ENCODE measurements at regions not wholly inside any gene's neighbourhood (a gene's known extent, or its start where the extent isn't known, plus 50 kb on each side); places are given as distances from the start of the nearest gene placed in this dataset.
"Not testable (repeated sequence)": the region's sequence is repeated elsewhere in the genome, so short reads cannot be mapped to it uniquely, and the experiment has no call there.

DNA sequence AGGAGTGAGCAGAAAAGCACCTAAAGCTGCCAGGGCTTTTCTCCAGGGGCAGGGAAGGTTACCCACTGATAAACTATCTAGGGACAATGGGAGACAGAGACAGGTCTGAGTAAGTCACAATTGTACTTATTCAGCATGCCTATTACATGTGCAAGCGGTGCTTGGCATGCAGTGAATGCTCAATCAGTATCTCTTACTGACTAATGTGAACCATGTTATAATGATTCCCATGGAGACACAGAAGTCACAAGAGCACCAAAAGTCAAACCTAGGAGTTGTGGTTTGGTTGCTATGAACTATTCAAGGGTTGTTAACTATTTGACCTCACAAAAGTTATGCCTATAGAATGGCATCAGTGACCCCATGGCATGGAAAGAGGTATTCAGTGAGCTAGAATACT, 50.0 kb upstream of the RASGRP1 start:
- DNase-seq, result no peak

DNA sequence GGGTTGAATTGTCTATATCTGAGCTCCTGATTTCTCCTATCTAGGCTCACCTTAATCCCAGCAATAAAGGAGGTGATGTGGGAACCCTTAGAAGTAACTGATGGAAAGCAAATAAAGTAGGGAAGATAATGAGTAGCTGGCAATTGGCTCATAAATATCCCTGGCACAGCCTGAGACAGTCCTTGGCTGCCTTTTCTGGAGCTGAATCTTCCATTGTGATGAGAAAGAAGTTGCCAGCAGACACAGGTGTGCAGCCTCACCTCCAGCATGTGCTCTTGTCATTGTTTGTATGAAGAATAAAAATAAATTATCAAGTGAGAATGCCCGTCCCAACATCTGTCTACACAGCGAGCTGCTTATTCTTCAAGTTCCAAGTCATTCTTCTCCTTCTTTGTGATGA, 53.2 kb upstream of the RASGRP1 start:
- DNase-seq, result no peak

- DNase-seq, result no peak
These were observed 53.8 kb upstream of the RASGRP1 start for GRCh38 chr15:38618242-38618955.

- DNase-seq, result no peak
These were observed 55.5 kb upstream of the RASGRP1 start for GRCh38 chr15:38620098-38620497.

DNA sequence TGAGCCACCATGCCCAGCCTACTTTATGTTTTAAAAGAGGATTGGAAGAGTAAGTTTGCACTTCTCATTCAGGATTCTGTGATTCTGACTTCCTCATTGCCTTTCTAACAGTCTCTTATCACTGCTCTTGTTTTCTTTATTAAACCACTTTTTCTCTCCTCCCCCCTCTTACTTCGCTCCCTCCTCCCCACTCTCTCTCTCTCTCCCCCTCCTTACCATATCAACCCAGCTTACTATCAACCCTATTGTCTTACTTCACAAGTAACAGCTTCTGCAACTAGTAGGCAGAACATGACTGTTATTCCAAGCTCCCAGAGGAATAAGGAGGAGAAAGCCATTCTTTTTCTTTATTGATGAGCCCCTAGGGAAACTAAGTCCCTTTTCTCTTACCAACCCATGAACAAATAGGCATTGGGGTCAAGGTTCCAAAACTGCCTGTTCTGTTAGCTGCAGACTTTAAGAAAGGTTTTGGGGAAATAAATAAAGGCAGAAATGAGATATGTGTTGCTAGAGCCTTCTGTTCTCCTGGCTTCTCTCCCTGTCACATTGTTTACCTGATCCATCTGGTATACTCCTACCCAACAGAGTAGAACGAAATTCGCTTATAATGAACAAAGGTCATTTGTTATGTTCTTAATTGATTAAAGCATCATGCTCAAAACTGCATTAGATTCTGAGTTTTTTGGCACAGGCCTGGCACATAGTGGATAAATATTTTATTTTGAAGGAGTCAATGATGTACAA, 56.4 kb upstream of the RASGRP1 start:
- DNase-seq, result no peak

GRCh38 chr15:38622304-38622703, 57.7 kb upstream of the RASGRP1 start:
- no peak for DNase-seq

- DNase-seq, result no peak
These were observed 58.3 kb upstream of the RASGRP1 start for GRCh38 chr15:38622908-38623307.

DNA sequence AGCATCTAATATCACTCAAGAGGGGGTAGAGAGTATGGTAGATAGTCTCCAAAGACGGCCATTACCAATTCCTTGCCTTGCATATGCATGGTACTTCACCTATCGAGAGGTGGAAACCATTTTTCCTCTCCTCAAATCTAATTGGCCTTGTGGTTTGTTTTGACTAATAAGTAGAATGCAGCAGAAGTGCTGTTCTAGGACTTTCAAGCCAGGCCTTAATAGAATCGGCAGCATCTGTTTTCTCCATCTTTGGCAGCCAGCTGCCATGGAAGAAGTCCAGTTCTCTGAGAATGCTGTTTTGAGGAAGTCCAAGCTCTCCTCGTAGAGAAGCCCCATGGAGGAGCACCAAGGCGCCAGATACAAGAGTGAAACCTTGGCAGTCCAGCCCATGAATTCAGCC, 59.1 kb upstream of the RASGRP1 start:
- DNase-seq, result no peak

GRCh38 chr15:38624244-38625205, 59.9 kb upstream of the RASGRP1 start:
- DNase-seq, result no peak

- DNase-seq, result no peak
These were observed 61.3 kb upstream of the RASGRP1 start for GRCh38 chr15:38625886-38626285.

DNA sequence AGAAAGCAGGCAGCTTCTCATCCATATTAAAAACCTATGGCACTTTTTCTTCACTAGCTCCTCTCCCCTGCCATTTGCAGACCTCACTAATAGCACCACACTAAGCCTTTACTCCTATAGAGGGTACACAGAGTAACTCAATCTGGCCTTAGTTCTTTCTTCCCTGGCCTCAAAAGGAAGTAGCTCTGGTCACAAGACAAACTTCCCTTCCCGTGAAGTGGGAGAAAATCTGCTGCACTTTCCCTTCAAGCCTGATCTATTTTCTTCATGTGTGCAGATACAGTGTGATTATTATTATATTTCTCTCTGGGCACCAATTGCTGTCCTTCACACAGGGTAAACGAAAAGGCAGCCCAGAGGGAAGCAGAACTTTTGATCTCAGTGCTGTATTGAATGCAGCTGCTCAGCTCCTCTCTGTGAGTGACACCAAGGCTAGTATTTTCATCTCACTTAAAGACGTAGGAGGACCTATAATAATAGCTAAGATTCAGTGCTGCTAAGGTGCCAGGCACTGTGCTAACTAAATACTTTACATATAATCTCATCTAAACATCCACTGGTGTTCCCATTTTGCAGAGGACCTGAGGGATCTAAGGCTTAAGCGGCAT, 61.9 kb upstream of the RASGRP1 start:
- no peak for DNase-seq

DNA sequence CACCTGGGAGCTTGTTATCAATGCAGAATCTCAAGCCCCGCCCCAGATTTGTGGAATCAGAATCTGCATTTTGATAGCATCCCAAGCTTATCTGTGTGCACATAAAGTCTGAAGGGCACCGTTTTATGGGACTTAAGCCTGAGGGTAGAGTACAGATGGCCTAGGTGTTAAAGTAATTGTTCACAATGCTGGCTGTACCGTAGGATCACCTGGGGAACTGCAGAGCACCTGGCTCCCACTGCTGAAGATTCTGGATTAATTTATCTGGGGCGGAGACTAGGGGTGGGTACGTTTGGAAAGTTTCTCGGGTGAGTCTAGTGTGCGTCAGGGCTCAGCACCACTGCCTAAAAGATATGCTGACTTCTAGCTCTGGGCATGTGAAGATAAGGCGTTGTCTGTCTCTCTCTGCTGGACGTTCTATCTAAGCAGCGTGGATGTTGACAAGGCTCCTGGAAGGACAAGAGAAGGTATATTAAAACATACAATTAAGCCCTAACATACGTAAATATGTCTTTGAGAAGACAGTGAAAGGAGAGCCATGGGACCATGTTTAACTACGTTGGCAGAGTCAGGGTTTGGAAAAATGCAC, 63.2 kb upstream of the RASGRP1 start:
- no peak for DNase-seq

- DNase-seq, result no peak
These were observed 66.8 kb upstream of the RASGRP1 start for GRCh38 chr15:38631119-38632075.

DNA sequence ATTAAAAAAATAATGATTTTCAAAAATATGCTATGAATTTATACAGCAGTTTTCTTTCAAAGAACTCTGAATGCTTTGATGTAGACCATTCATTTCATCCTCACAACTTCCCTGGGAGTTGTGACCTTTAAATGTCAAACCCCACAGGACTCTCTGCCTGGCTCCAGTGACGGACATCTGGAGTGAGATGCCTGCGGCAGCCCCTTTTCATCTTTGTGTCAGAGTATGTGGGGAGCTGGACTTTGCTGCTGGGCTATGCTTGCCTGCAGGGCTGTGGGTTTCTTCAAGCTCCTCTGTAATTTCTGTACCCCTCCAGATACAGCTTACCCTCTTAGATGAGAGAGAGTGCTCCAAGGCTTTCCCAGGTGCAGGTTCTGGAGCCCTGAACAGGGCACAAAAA, 70.6 kb upstream of the RASGRP1 start:
- no peak for DNase-seq

- DNase-seq, result no peak
These were observed 72.0 kb upstream of the RASGRP1 start for GRCh38 chr15:38636597-38636996.

DNA sequence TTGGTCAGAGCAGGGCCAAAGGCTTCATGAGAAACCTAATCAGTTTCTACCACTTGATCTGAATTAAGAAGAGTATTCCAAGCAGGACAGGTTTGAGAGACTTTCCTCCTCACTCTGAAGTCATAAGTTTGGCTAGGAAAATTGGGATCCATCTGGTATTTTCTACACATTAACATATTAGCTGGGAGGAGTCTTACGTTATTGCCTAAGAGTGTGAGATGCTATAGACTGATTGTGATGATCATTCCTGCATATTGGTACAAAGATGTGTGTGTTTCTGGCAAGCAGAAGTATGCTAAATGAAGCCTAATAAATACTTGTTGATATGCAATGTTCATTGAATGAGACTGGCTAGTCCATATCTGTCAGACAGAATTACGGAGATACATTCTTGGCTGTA, 73.5 kb upstream of the RASGRP1 start:
- DNase-seq, result no peak

DNA sequence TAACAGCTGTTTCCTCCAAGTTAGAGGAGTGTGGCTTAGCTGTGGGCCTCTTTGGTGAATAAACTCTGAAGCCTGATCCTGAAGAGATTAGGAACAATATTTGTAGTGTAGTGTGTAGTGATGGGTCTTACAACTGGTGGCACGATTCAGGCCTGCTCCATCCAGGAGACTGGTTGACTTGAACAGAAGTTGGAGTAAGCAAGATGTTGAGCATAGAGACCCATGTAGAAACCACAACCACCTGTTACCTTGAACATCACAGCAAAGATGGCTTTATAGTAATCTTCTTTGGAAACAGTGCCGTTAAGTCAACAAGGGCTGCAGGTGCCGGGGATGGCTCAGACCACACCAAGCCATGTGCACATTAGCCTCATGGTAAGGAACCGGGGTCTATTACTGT, 74.2 kb upstream of the RASGRP1 start:
- no peak for DNase-seq

GRCh38 chr15:38642689-38643270, 78.2 kb upstream of the RASGRP1 start:
- no peak for DNase-seq

DNA sequence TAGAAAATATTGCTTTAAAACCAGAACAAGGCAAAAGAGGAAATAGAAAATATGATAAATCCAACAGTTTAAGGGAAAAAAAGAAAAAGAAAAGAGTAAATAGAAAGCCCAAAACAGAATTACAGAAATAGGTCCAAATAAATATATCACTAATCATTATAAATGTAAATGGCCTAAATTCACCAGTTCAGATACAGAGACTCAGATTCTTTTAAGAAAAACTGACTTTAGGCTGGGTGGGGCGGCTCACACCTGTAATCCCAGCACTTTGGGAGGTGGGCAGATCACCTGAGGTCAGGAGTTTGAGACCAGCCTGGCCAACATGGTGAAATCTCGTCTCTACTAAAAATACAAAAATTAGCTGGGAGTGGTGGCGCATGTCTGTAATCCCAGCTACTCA, 79.7 kb upstream of the RASGRP1 start:
- not testable (repeated sequence) for DNase-seq

DNA sequence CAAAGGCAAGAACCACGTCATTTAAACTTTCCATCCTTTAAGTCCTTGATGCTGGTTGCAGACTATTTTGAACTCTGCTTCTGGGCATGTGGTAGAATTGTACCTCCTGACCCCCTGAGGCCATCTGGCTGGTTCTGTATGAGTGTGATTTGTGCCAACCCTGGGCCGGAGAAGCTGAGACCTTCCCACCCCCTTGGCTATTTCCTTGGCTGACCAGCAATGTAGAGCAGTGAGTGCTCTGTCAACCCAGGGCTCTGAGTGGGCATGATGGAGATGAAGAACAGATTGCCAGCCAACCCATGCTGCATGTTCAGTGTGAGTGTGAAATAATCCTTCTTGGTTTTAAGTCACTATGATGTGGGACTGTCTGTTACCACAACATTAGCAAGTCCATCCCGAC, 82.1 kb upstream of the RASGRP1 start:
- no peak for DNase-seq

- DNase-seq, result no peak
These were observed 83.1 kb upstream of the RASGRP1 start for GRCh38 chr15:38647683-38648082.
